Adrenal gland (tissue), 9 donors: ENCODE measurements at regions not wholly inside any gene's neighbourhood (a gene's known extent, or its start where the extent isn't known, plus 50 kb on each side); places are given as distances from the start of the nearest gene placed in this dataset.

Experiments
- DNase-seq, 7 donors: peaks; one replicate each; pipeline ENCODE4 v3.0.0-alpha.2; 2019 to 2020
- H3K27ac ChIP-seq, 5 donors: fragments of 200-600 bp; sonication (generic) in 4 of 5; 1 replicate in 3 of 5; 2 replicates in 2 of 5; pipeline versions ENCODE4 v1.5.1 to v1.8.0; 2016 to 2020; ENCODE audit warnings: mild to moderate bottlenecking in 1 of 5
- H3K27me3 ChIP-seq: fragments of 200-600 bp; 2 replicates; pipeline ENCODE4 v1.8.0; 2021
- H3K36me3 ChIP-seq, 2 donors: fragments of 200-600 bp; replicated peaks in 1 of 2; 1 replicate in 1 of 2; 2 replicates in 1 of 2; pipeline versions ENCODE4 v1.5.1 to v1.8.0; 2018 to 2022
- H3K4me1 ChIP-seq, 2 donors: fragments of 200-600 bp; replicated peaks in 1 of 2; 1 replicate in 1 of 2; 2 replicates in 1 of 2; pipeline versions ENCODE4 v1.5.1 to v1.8.0; 2018 to 2021
- H3K4me3 ChIP-seq, 4 donors: fragments of 200-600 bp; sonication (generic) in 3 of 4; one replicate each; pipeline ENCODE4 v1.5.1; 2016 to 2018
- H3K9me3 ChIP-seq, 3 donors: fragments of 200-600 bp; sonication (generic) in 1 of 3; replicated peaks in 1 of 3; 1 replicate in 2 of 3; 2 replicates in 1 of 3; pipeline versions ENCODE4 v1.5.1 to v1.8.0; 2016 to 2021
- CTCF ChIP-seq, 6 experiments: fragments of 450-650 bp in 4 of 6; fragments of 200-600 bp in 2 of 6; sonication (generic) in 1 of 6; IDR thresholded peaks; 1 replicate in 5 of 6; 2 replicates in 1 of 6; pipeline versions ENCODE4 v1.5.1 to v1.8.0; 2016 to 2021; ENCODE audit warnings: antibody characterized with exemption in 6 of 6, mild to moderate bottlenecking in 2 of 6, moderate library complexity in 1 of 6
- POLR2A ChIP-seq, 2 donors: fragments of 450-650 bp; IDR thresholded peaks; one replicate each; pipeline ENCODE4 v1.6.1; 2017; ENCODE audit warnings: antibody characterized with exemption in 2 of 2, mild to moderate bottlenecking in 2 of 2, moderate library complexity in 1 of 2
- WGBS, 4 donors: extraction: QIAGEN DNeasy Blood & Tissue Kit in 2 of 4; methylation state at CpG; one replicate each; pipeline versions ENCODE4 v1.1.5 to v1.1.7; 2013 to 2017; 5-methylcytosine and 5-hydroxymethylcytosine counted together
- intact Hi-C, 2 donors: fragments of 100-400 bp; cut with DNase I; formaldehyde crosslinking; loops; one replicate each; pipeline versions ENCODE4 v1.14.1 to v1.15.0; 2022 to 2023
- donor health status: healthy with polysubstance abuse.
- donor health status: Bipolar disorder and iron deficiency.
- donor health status: DM: yes; HTN: yes; CAD: no.
- donor health status: DM: no; HTN: no; CAD: no.
- donor health status: DM: no; HTN: no; CAD: no.

DNA sequence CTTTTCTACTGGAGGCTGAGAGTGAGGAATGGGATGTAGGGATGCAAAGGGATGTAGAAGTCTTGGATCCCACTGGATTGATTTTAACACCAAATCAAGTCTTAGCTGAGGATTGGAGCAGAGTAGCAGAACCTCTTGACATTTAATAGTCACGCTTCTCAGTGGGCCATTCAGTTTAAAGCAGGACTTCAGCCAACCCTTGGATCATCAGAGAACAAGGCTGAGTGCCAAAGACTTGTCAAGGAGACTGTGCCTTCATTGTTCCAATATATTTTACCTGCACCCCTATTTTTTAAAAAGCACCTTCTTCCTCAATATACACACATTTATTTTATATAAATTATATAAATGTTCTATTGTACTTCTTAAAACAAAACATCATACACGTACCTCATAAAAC lies 242.4 kb upstream of the ST6GAL2 start:
- no peak for TF ChIP-seq POLR2A (IDR thresholded peaks at IDR 0.05)
- no peak for TF ChIP-seq CTCF (IDR thresholded peaks at IDR 0.05)
- H3K4me3 ChIP-seq, result no peak overlapping the region
- intact Hi-C loops, result no loop called here
- H3K27me3 ChIP-seq, result no peaks in the 10 kb centered on the region
- no peaks in the 10 kb centered on the region for H3K9me3 ChIP-seq
- no peaks in the 10 kb centered on the region for H3K36me3 ChIP-seq
- H3K27ac ChIP-seq, result no peak overlapping the region
- 61 to 85% (median 70%) methylated on average over 2 of the region's 2 CpGs for WGBS, 4 donors
- no peak for DNase-seq
- H3K4me1 ChIP-seq, result no peaks in the 10 kb centered on the region

GRCh38 chr2:107132070-107132469 lies 246.1 kb upstream of the ST6GAL2 start:
- intact Hi-C loops, result no loop called here
- 15 to 21% (median 18%) methylated on average over 11 of the region's 11 CpGs for WGBS, 4 donors
- TF ChIP-seq CTCF (IDR thresholded peaks at IDR 0.05) (no peak), POLR2A (IDR thresholded peaks at IDR 0.05) (no peak)
- no peak for DNase-seq
- Histone ChIP-seq H3K27me3 (no peaks in the 10 kb centered on the region), H3K36me3 (no peaks in the 10 kb centered on the region), H3K9me3 (no peaks in the 10 kb centered on the region), H3K4me1 (no peaks in the 10 kb centered on the region), H3K4me3 (peak overlapping the region in 1 of 4 donors; percentile 49), H3K27ac (no peak overlapping the region)

GRCh38 chr2:107132746-107133145 lies 246.8 kb upstream of the ST6GAL2 start:
- WGBS, 4 donors, result 36 to 45% (median 41%) methylated on average over 4 of the region's 4 CpGs
- intact Hi-C loops, result no loop called here
- H3K4me3 ChIP-seq, result peak overlapping the region in 1 of 4 donors; percentile 49
- no peaks in the 10 kb centered on the region for H3K27me3 ChIP-seq
- H3K36me3 ChIP-seq, result no peaks in the 10 kb centered on the region
- no peak for DNase-seq
- H3K27ac ChIP-seq, result no peak overlapping the region
- TF ChIP-seq POLR2A (IDR thresholded peaks at IDR 0.05) (no peak), CTCF (IDR thresholded peaks at IDR 0.05) (no peak)
- H3K9me3 ChIP-seq, result no peaks in the 10 kb centered on the region
- H3K4me1 ChIP-seq, result no peaks in the 10 kb centered on the region

- Histone ChIP-seq H3K4me3 (no peak overlapping the region), H3K27me3 (no peaks in the 10 kb centered on the region), H3K9me3 (no peaks in the 10 kb centered on the region), H3K27ac (no peak overlapping the region), H3K36me3 (no peaks in the 10 kb centered on the region), H3K4me1 (no peaks in the 10 kb centered on the region)
- no peak for TF ChIP-seq POLR2A (IDR thresholded peaks at IDR 0.05)
- no peak for TF ChIP-seq CTCF (IDR thresholded peaks at IDR 0.05)
- DNase-seq, result no peak
- 61 to 87% (median 77%) methylated on average over 1 of the region's 1 CpG for WGBS, 4 donors
- intact Hi-C loops, result no loop called here
Observed at GRCh38 chr2:107133412-107133811, 247.4 kb upstream of the ST6GAL2 start.
